HG03558 (cell line): ENCODE measurements at regions not wholly inside any gene's neighbourhood (a gene's known extent, or its start where the extent isn't known, plus 50 kb on each side); places are given as distances from the start of the nearest gene placed in this dataset.
"Not testable (repeated sequence)": the region's sequence is repeated elsewhere in the genome, so short reads cannot be mapped to it uniquely, and the experiment has no call there.

Source experiments
- ATAC-seq: cut with Tn5 transposase; IDR thresholded peaks from one replicate; pipeline ENCODE4 v1.9.1; 2021; ENCODE audit warnings: moderate number of reproducible peaks; ENCODE audit not compliant: unreplicated experiment; ENCODE audit errors: extremely low read depth

GRCh38 chr11:116394022-116394421 lies 378.8 kb downstream of the BUD13 start:
- no peak for ATAC-seq

GRCh38 chr11:116390963-116391362 lies 381.8 kb downstream of the BUD13 start:
- no peak for ATAC-seq

GRCh38 chr11:116388146-116388545 lies 384.6 kb downstream of the BUD13 start:
- no peak for ATAC-seq

- ATAC-seq: no peak
These were observed 385.1 kb downstream of the BUD13 start for GRCh38 chr11:116387641-116388040.

GRCh38 chr11:116386118-116386699 lies 386.6 kb downstream of the BUD13 start:
- ATAC-seq: no peak

- ATAC-seq: no peak
These were observed 387.9 kb downstream of the BUD13 start for GRCh38 chr11:116384876-116385275.

- ATAC-seq: no peak
These were observed 388.4 kb downstream of the BUD13 start for GRCh38 chr11:116384407-116384806.

- no peak for ATAC-seq
These were observed 393.5 kb downstream of the BUD13 start for GRCh38 chr11:116379185-116379828.

GRCh38 chr11:116376547-116376946 lies 396.2 kb downstream of the BUD13 start:
- ATAC-seq: no peak

GRCh38 chr11:116376054-116376453 lies 396.7 kb downstream of the BUD13 start:
- ATAC-seq: no peak

GRCh38 chr11:116375221-116375620 lies 397.6 kb downstream of the BUD13 start:
- no peak for ATAC-seq

GRCh38 chr11:116374085-116374484 lies 398.7 kb downstream of the BUD13 start:
- no peak for ATAC-seq

- ATAC-seq: no peak
These were observed 399.5 kb downstream of the BUD13 start for GRCh38 chr11:116373104-116373944.

GRCh38 chr11:116371146-116371545 lies 401.6 kb downstream of the BUD13 start:
- no peak for ATAC-seq

GRCh38 chr11:116368784-116369183 lies 404.0 kb downstream of the BUD13 start:
- ATAC-seq: no peak

GRCh38 chr11:116366980-116367645 lies 405.7 kb downstream of the BUD13 start:
- no peak for ATAC-seq

- no peak for ATAC-seq
These were observed 406.3 kb downstream of the BUD13 start for GRCh38 chr11:116366451-116366850.

GRCh38 chr11:116364925-116365324 lies 407.9 kb downstream of the BUD13 start:
- ATAC-seq: not testable (repeated sequence)

GRCh38 chr11:116364348-116364747 lies 408.4 kb downstream of the BUD13 start:
- no peak for ATAC-seq

- no peak for ATAC-seq
These were observed 412.4 kb downstream of the BUD13 start for GRCh38 chr11:116360221-116360941.
